ENCODE measurements at regions not wholly inside any gene's neighbourhood (a gene's known extent, or its start where the extent isn't known, plus 50 kb on each side); places are given as distances from the start of the nearest gene placed in this dataset.

DNA sequence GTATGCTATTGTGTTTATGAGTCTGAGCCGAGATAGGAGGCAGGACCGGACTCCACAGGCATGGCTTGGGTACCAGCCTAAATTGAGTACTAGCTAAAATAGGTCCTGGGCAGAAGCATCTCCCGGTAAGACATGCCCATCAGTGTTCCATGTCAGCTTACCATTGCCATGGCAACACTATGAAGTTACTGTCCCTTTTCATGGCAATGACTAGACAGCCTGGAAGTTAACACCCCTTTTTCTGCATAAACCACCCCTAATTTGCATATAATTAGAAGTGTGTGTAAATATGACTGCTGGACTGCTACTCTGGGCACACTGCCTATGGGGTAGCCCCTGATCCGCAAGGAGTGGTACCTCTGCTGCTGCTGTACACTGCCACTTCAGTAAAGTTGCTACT lies 1005.1 kb upstream of the FAM98A start:
- TF ChIP-seq, protein P1, sequence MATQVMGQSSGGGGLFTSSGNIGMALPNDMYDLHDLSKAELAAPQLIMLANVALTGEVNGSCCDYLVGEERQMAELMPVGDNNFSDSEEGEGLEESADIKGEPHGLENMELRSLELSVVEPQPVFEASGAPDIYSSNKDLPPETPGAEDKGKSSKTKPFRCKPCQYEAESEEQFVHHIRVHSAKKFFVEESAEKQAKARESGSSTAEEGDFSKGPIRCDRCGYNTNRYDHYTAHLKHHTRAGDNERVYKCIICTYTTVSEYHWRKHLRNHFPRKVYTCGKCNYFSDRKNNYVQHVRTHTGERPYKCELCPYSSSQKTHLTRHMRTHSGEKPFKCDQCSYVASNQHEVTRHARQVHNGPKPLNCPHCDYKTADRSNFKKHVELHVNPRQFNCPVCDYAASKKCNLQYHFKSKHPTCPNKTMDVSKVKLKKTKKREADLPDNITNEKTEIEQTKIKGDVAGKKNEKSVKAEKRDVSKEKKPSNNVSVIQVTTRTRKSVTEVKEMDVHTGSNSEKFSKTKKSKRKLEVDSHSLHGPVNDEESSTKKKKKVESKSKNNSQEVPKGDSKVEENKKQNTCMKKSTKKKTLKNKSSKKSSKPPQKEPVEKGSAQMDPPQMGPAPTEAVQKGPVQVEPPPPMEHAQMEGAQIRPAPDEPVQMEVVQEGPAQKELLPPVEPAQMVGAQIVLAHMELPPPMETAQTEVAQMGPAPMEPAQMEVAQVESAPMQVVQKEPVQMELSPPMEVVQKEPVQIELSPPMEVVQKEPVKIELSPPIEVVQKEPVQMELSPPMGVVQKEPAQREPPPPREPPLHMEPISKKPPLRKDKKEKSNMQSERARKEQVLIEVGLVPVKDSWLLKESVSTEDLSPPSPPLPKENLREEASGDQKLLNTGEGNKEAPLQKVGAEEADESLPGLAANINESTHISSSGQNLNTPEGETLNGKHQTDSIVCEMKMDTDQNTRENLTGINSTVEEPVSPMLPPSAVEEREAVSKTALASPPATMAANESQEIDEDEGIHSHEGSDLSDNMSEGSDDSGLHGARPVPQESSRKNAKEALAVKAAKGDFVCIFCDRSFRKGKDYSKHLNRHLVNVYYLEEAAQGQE (IDR thresholded peaks at IDR 0.05; ENCODE audit: insufficient replicate concordance, low read depth) = no peak
- TF ChIP-seq POLR2AphosphoS5 (IDR thresholded peaks at IDR 0.05; ENCODE audit: low read depth) (no peak), SPI1 (IDR thresholded peaks at IDR 0.05; ENCODE audit: borderline replicate concordance, low read depth) (no peak), GABPA (IDR thresholded peaks at IDR 0.05; ENCODE audit: low read depth) (no peak)
- TF ChIP-seq, protein P2, sequence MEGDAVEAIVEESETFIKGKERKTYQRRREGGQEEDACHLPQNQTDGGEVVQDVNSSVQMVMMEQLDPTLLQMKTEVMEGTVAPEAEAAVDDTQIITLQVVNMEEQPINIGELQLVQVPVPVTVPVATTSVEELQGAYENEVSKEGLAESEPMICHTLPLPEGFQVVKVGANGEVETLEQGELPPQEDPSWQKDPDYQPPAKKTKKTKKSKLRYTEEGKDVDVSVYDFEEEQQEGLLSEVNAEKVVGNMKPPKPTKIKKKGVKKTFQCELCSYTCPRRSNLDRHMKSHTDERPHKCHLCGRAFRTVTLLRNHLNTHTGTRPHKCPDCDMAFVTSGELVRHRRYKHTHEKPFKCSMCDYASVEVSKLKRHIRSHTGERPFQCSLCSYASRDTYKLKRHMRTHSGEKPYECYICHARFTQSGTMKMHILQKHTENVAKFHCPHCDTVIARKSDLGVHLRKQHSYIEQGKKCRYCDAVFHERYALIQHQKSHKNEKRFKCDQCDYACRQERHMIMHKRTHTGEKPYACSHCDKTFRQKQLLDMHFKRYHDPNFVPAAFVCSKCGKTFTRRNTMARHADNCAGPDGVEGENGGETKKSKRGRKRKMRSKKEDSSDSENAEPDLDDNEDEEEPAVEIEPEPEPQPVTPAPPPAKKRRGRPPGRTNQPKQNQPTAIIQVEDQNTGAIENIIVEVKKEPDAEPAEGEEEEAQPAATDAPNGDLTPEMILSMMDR (IDR thresholded peaks at IDR 0.05; ENCODE audit: insufficient read depth, low read length) = no peak
- Histone ChIP-seq H3K27me3 (ENCODE audit: insufficient read depth, poor library complexity, severe bottlenecking) (no peaks in the 10 kb centered on the region), H3K4me3 (replicated peaks; ENCODE audit: insufficient read depth, low read length) (no peak overlapping the region), H3K27ac (replicated peaks) (no peak overlapping the region)
- no peak for DNase-seq (ENCODE audit: low read depth in 1 of 2, low spot score in 1 of 2)

DNA sequence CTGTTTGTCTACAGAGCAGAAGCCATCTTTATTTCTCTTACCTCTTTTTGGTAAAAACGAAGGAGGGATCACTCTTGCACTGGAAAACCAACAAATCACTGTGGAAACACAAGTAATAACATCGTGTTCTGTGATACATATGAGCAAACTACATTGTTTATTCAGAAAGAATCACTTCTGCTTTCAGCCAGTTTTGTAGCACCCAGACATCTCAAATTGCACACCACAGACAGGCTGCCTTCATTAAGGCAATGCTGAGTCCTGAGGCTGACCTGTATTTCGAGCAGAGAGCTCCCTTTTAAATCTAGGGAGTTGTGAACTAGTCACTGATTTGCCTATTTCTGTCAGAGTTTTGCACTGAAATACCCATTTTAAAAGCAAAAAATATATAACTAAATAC lies 1003.2 kb upstream of the FAM98A start:
- TF ChIP-seq, protein P2 (IDR thresholded peaks at IDR 0.05; ENCODE audit: insufficient read depth, low read length) = no peak
- no peak overlapping the region for H3K4me3 ChIP-seq (replicated peaks; ENCODE audit: insufficient read depth, low read length)
- no peak overlapping the region for H3K27ac ChIP-seq (replicated peaks)
- no peaks in the 10 kb centered on the region for H3K27me3 ChIP-seq (ENCODE audit: insufficient read depth, poor library complexity, severe bottlenecking)
- no peak for DNase-seq (ENCODE audit: low read depth in 1 of 2, low spot score in 1 of 2)

DNA sequence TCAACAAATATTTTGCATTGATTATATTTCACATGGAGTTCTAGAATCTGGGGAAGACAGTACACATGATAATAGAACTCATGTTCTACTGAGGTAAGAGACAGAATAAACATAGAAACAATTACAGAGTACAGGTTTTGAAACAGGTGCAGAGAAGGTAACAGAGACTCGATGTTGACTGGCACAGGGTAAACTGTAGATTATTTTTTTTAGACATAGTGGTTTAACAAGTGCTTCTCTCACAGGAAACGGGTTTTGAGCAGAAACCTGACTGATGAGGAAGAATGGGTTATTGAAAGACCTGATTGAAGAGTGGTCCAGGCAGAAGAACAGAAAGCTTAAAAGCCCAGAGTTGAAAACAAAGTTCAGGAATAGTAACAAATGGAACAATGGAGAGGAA lies 1002.5 kb upstream of the FAM98A start:
- H3K4me3 ChIP-seq (replicated peaks; ENCODE audit: insufficient read depth, low read length) = no peak overlapping the region
- no peaks in the 10 kb centered on the region for H3K27me3 ChIP-seq (ENCODE audit: insufficient read depth, poor library complexity, severe bottlenecking)
- no peak overlapping the region for H3K27ac ChIP-seq (replicated peaks)
- no peak for DNase-seq (ENCODE audit: low read depth in 1 of 2, low spot score in 1 of 2)
- TF ChIP-seq, protein P2 (IDR thresholded peaks at IDR 0.05; ENCODE audit: insufficient read depth, low read length) = no peak
- TF ChIP-seq, protein P1 (IDR thresholded peaks at IDR 0.05; ENCODE audit: insufficient replicate concordance, low read depth) = no peak
- no peak for TF ChIP-seq POLR2AphosphoS5 (IDR thresholded peaks at IDR 0.05; ENCODE audit: low read depth)
- no peak for TF ChIP-seq GABPA (IDR thresholded peaks at IDR 0.05; ENCODE audit: low read depth)
- TF ChIP-seq SPI1 (IDR thresholded peaks at IDR 0.05; ENCODE audit: borderline replicate concordance, low read depth) = no peak

DNA sequence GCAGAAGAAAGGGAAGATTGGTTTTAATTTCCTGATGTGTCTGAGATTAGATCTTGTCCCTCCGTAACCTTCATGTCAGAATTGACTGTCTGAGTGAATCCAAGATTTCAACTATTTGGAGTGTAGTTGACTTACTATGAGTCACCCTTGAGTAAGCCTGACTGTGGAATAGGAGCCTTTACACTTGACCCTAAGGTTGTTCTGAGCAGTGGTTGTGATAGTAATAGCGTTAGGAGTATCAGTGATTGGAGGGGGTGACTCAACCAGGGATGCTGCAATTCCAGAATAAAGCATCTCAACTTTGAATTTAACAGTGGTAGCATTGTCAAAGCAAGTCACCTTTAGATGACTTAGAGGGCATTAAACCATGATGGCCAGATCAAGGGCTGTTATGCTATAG lies 979.5 kb upstream of the FAM98A start:
- DNase-seq (ENCODE audit: low read depth in 1 of 2, low spot score in 1 of 2) = no peak
- TF ChIP-seq, protein P2 (IDR thresholded peaks at IDR 0.05; ENCODE audit: insufficient read depth, low read length) = no peak
- TF ChIP-seq SPI1 (IDR thresholded peaks at IDR 0.05; ENCODE audit: borderline replicate concordance, low read depth) (no peak), GABPA (IDR thresholded peaks at IDR 0.05; ENCODE audit: low read depth) (no peak), POLR2AphosphoS5 (IDR thresholded peaks at IDR 0.05; ENCODE audit: low read depth) (no peak)
- TF ChIP-seq, protein P1 (IDR thresholded peaks at IDR 0.05; ENCODE audit: insufficient replicate concordance, low read depth) = no peak
- Histone ChIP-seq H3K27me3 (ENCODE audit: insufficient read depth, poor library complexity, severe bottlenecking) (no peaks in the 10 kb centered on the region), H3K27ac (replicated peaks) (no peak overlapping the region), H3K4me3 (replicated peaks; ENCODE audit: insufficient read depth, low read length) (no peak overlapping the region)

Measured in HL-60 (cell line).